ENCODE measurements at regions not wholly inside any gene's neighbourhood (a gene's known extent, or its start where the extent isn't known, plus 50 kb on each side); places are given as distances from the start of the nearest gene placed in this dataset.
A peak's percentile ranks its signal among the peaks of the same experiment; 100 is the strongest.

GRCh38 chr1:58881471-58881994 is 97.7 kb upstream of the JUN start:
- no peak overlapping the region for H3K27ac ChIP-seq (ENCODE audit: low read depth, low read length)
- no peaks in the 10 kb centered on the region for H3K79me2 ChIP-seq (ENCODE audit: control insufficient read depth, insufficient read depth, low read length, poor library complexity)
- peaks cover 2% of the 10 kb centered on the region for H3K79me1 ChIP-seq (ENCODE audit: low read length)
- H3K14ac ChIP-seq (ENCODE audit: low read length) = no peak overlapping the region
- H3K4me3 ChIP-seq (ENCODE audit: low read depth, low read length) = no peak overlapping the region
- no peak overlapping the region for H3K4ac ChIP-seq (ENCODE audit: low read depth, low read length)
- H2BK12ac ChIP-seq (ENCODE audit: low read length) = peak overlapping the region; percentile 37
- H2AFZ ChIP-seq (ENCODE audit: insufficient read depth, low read length, poor library complexity) = no peak overlapping the region
- H2BK120ac ChIP-seq (ENCODE audit: insufficient read depth, low read length, poor library complexity) = no peak overlapping the region
- no peak overlapping the region for H4K8ac ChIP-seq (ENCODE audit: low read depth, low read length)
- DNase-seq = peak in 1 of 2 donors; percentile 63
- H4K12ac ChIP-seq (ENCODE audit: low read depth, low read length) = no peak overlapping the region
- no peak overlapping the region for H3K18ac ChIP-seq (ENCODE audit: low read length)
- no peaks in the 10 kb centered on the region for H3K9me3 ChIP-seq (ENCODE audit: insufficient read depth, low read depth, low read length)
- WGBS (ENCODE audit: extremely low coverage, insufficient coverage, insufficient read length) = no CpG with 5 or more reads among the region's 3 CpGs
- no peak overlapping the region for H3K4me2 ChIP-seq (ENCODE audit: low read length)
- H3K23ac ChIP-seq (ENCODE audit: low read length) = no peak overlapping the region
- no peak overlapping the region for H2BK5ac ChIP-seq (ENCODE audit: low read depth, low read length, poor library complexity)
- no peak overlapping the region for H3K9ac ChIP-seq (ENCODE audit: low read length)
- no peaks in the 10 kb centered on the region for H3K36me3 ChIP-seq (ENCODE audit: control insufficient read depth in 1 of 2, insufficient read depth in 2 of 2, low read length in 2 of 2)
- no peaks in the 10 kb centered on the region for H3K27me3 ChIP-seq (ENCODE audit: insufficient read depth, low read length)
- H4K91ac ChIP-seq (ENCODE audit: low read depth, low read length) = no peak overlapping the region
- H2AK5ac ChIP-seq (ENCODE audit: low read length) = no peak overlapping the region
- H3K4me1 ChIP-seq (ENCODE audit: control insufficient read depth in 1 of 2, insufficient read depth in 2 of 2, low read length in 2 of 2) = peaks cover 5 to 12% of the 10 kb centered on the region in 2 experiments

GRCh38 chr1:58882322-58882948 is 98.6 kb upstream of the JUN start:
- Histone ChIP-seq H3K79me1 (ENCODE audit: low read length) (peaks cover 2% of the 10 kb centered on the region), H3K9ac (ENCODE audit: low read length) (no peak overlapping the region), H3K79me2 (ENCODE audit: control insufficient read depth, insufficient read depth, low read length, poor library complexity) (no peaks in the 10 kb centered on the region), H3K27ac (ENCODE audit: low read depth, low read length) (no peak overlapping the region), H3K36me3 (ENCODE audit: control insufficient read depth in 1 of 2, insufficient read depth in 2 of 2, low read length in 2 of 2) (no peaks in the 10 kb centered on the region), H3K18ac (ENCODE audit: low read length) (no peak overlapping the region), H3K14ac (ENCODE audit: low read length) (no peak overlapping the region), H4K12ac (ENCODE audit: low read depth, low read length) (no peak overlapping the region), H2BK5ac (ENCODE audit: low read depth, low read length, poor library complexity) (no peak overlapping the region), H2BK12ac (ENCODE audit: low read length) (no peak overlapping the region), H4K91ac (ENCODE audit: low read depth, low read length) (no peak overlapping the region), H3K4me2 (ENCODE audit: low read length) (no peak overlapping the region), H3K9me3 (ENCODE audit: insufficient read depth, low read depth, low read length) (no peaks in the 10 kb centered on the region), H3K4me1 (ENCODE audit: control insufficient read depth in 1 of 2, insufficient read depth in 2 of 2, low read length in 2 of 2) (peaks cover 5 to 12% of the 10 kb centered on the region in 2 experiments), H4K8ac (ENCODE audit: low read depth, low read length) (no peak overlapping the region), H2AFZ (ENCODE audit: insufficient read depth, low read length, poor library complexity) (no peak overlapping the region), H3K27me3 (ENCODE audit: insufficient read depth, low read length) (no peaks in the 10 kb centered on the region), H2AK5ac (ENCODE audit: low read length) (no peak overlapping the region), H3K4ac (ENCODE audit: low read depth, low read length) (no peak overlapping the region), H2BK120ac (ENCODE audit: insufficient read depth, low read length, poor library complexity) (no peak overlapping the region), H3K4me3 (ENCODE audit: low read depth, low read length) (no peak overlapping the region), H3K23ac (ENCODE audit: low read length) (no peak overlapping the region)
- WGBS (ENCODE audit: extremely low coverage, insufficient coverage, insufficient read length) = no CpG with 5 or more reads among the region's 12 CpGs
- no peak for DNase-seq

- H3K9ac ChIP-seq (ENCODE audit: low read length) = no peak overlapping the region
- H3K23ac ChIP-seq (ENCODE audit: low read length) = no peak overlapping the region
- no peak overlapping the region for H3K18ac ChIP-seq (ENCODE audit: low read length)
- no peaks in the 10 kb centered on the region for H3K9me3 ChIP-seq (ENCODE audit: insufficient read depth, low read depth, low read length)
- no peaks in the 10 kb centered on the region for H3K36me3 ChIP-seq (ENCODE audit: control insufficient read depth in 1 of 2, insufficient read depth in 2 of 2, low read length in 2 of 2)
- H3K4me1 ChIP-seq (ENCODE audit: control insufficient read depth in 1 of 2, insufficient read depth in 2 of 2, low read length in 2 of 2) = peaks cover 5 to 12% of the 10 kb centered on the region in 2 experiments
- H2BK12ac ChIP-seq (ENCODE audit: low read length) = peak overlapping the region; percentile 12
- no peak overlapping the region for H2AFZ ChIP-seq (ENCODE audit: insufficient read depth, low read length, poor library complexity)
- no peak overlapping the region for H2BK120ac ChIP-seq (ENCODE audit: insufficient read depth, low read length, poor library complexity)
- no peak overlapping the region for H3K4me2 ChIP-seq (ENCODE audit: low read length)
- no peaks in the 10 kb centered on the region for H3K27me3 ChIP-seq (ENCODE audit: insufficient read depth, low read length)
- peaks cover 2% of the 10 kb centered on the region for H3K79me1 ChIP-seq (ENCODE audit: low read length)
- no peak overlapping the region for H4K8ac ChIP-seq (ENCODE audit: low read depth, low read length)
- no peak overlapping the region for H4K12ac ChIP-seq (ENCODE audit: low read depth, low read length)
- no peak overlapping the region for H2AK5ac ChIP-seq (ENCODE audit: low read length)
- H3K27ac ChIP-seq (ENCODE audit: low read depth, low read length) = no peak overlapping the region
- H3K4me3 ChIP-seq (ENCODE audit: low read depth, low read length) = no peak overlapping the region
- H3K14ac ChIP-seq (ENCODE audit: low read length) = no peak overlapping the region
- H3K4ac ChIP-seq (ENCODE audit: low read depth, low read length) = no peak overlapping the region
- WGBS (ENCODE audit: extremely low coverage, insufficient coverage, insufficient read length) = no CpG with 5 or more reads among the region's 12 CpGs
- H3K79me2 ChIP-seq (ENCODE audit: control insufficient read depth, insufficient read depth, low read length, poor library complexity) = no peaks in the 10 kb centered on the region
- no peak overlapping the region for H4K91ac ChIP-seq (ENCODE audit: low read depth, low read length)
- peak in 1 of 2 donors; percentile 45 for DNase-seq
- H2BK5ac ChIP-seq (ENCODE audit: low read depth, low read length, poor library complexity) = no peak overlapping the region
These were observed 99.4 kb upstream of the JUN start for GRCh38 chr1:58883037-58883887.

- no peak overlapping the region for H3K4ac ChIP-seq (ENCODE audit: low read depth, low read length)
- peaks cover 5 to 12% of the 10 kb centered on the region in 2 experiments for H3K4me1 ChIP-seq (ENCODE audit: control insufficient read depth in 1 of 2, insufficient read depth in 2 of 2, low read length in 2 of 2)
- WGBS (ENCODE audit: extremely low coverage, insufficient coverage, insufficient read length) = no CpG with 5 or more reads among the region's 4 CpGs
- H3K27me3 ChIP-seq (ENCODE audit: insufficient read depth, low read length) = no peaks in the 10 kb centered on the region
- no peak overlapping the region for H3K9ac ChIP-seq (ENCODE audit: low read length)
- no peak overlapping the region for H2BK5ac ChIP-seq (ENCODE audit: low read depth, low read length, poor library complexity)
- H2AFZ ChIP-seq (ENCODE audit: insufficient read depth, low read length, poor library complexity) = no peak overlapping the region
- DNase-seq = no peak
- no peaks in the 10 kb centered on the region for H3K79me2 ChIP-seq (ENCODE audit: control insufficient read depth, insufficient read depth, low read length, poor library complexity)
- no peaks in the 10 kb centered on the region for H3K9me3 ChIP-seq (ENCODE audit: insufficient read depth, low read depth, low read length)
- H3K36me3 ChIP-seq (ENCODE audit: control insufficient read depth in 1 of 2, insufficient read depth in 2 of 2, low read length in 2 of 2) = no peaks in the 10 kb centered on the region
- no peak overlapping the region for H3K23ac ChIP-seq (ENCODE audit: low read length)
- H3K18ac ChIP-seq (ENCODE audit: low read length) = no peak overlapping the region
- H3K79me1 ChIP-seq (ENCODE audit: low read length) = peaks cover 2% of the 10 kb centered on the region
- H4K8ac ChIP-seq (ENCODE audit: low read depth, low read length) = no peak overlapping the region
- H3K4me2 ChIP-seq (ENCODE audit: low read length) = no peak overlapping the region
- H2AK5ac ChIP-seq (ENCODE audit: low read length) = no peak overlapping the region
- H2BK120ac ChIP-seq (ENCODE audit: insufficient read depth, low read length, poor library complexity) = no peak overlapping the region
- H2BK12ac ChIP-seq (ENCODE audit: low read length) = no peak overlapping the region
- no peak overlapping the region for H4K91ac ChIP-seq (ENCODE audit: low read depth, low read length)
- H3K14ac ChIP-seq (ENCODE audit: low read length) = no peak overlapping the region
- no peak overlapping the region for H3K27ac ChIP-seq (ENCODE audit: low read depth, low read length)
- H4K12ac ChIP-seq (ENCODE audit: low read depth, low read length) = no peak overlapping the region
- no peak overlapping the region for H3K4me3 ChIP-seq (ENCODE audit: low read depth, low read length)
These were observed 100.1 kb upstream of the JUN start for GRCh38 chr1:58883888-58884482.

All from trophoblast cell (in vitro differentiated cells and primary cell).